ENCODE measurements at regions not wholly inside any gene's neighbourhood (a gene's known extent, or its start where the extent isn't known, plus 50 kb on each side); places are given as distances from the start of the nearest gene placed in this dataset.

DNA sequence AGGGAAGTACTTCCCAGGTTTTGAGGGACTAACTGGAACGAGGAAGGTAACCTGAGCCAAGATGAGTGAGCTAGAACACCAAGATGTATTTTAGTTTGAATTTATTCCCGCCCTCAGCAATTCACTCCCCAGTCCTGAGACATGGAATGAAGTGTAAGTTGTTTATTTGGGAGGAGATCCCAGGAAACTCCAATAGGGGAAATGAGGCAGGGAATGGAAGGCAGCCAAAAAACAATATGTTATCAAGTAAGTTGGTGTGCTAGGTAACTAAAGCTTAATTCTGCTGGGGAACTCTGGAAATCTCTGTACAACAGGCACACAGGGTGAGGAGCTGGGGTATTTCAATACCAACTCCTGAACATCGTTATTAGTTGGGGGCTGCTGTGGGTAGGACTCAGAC, 189.7 kb upstream of the HDAC9 start:
- H3K9me3 ChIP-seq, result no peaks in the 10 kb centered on the region
- TF ChIP-seq, protein P1, sequence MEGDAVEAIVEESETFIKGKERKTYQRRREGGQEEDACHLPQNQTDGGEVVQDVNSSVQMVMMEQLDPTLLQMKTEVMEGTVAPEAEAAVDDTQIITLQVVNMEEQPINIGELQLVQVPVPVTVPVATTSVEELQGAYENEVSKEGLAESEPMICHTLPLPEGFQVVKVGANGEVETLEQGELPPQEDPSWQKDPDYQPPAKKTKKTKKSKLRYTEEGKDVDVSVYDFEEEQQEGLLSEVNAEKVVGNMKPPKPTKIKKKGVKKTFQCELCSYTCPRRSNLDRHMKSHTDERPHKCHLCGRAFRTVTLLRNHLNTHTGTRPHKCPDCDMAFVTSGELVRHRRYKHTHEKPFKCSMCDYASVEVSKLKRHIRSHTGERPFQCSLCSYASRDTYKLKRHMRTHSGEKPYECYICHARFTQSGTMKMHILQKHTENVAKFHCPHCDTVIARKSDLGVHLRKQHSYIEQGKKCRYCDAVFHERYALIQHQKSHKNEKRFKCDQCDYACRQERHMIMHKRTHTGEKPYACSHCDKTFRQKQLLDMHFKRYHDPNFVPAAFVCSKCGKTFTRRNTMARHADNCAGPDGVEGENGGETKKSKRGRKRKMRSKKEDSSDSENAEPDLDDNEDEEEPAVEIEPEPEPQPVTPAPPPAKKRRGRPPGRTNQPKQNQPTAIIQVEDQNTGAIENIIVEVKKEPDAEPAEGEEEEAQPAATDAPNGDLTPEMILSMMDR (IDR thresholded peaks at IDR 0.05), result no peak
- TF ChIP-seq POLR2A (IDR thresholded peaks at IDR 0.05), result no peak
- H3K4me1 ChIP-seq, result no peaks in the 10 kb centered on the region
- no peak overlapping the region for H3K4me3 ChIP-seq
- no peaks in the 10 kb centered on the region for H3K27me3 ChIP-seq
- H3K27ac ChIP-seq, result no peak overlapping the region
- no peaks in the 10 kb centered on the region for H3K36me3 ChIP-seq
- DNase-seq, result no peak

DNA sequence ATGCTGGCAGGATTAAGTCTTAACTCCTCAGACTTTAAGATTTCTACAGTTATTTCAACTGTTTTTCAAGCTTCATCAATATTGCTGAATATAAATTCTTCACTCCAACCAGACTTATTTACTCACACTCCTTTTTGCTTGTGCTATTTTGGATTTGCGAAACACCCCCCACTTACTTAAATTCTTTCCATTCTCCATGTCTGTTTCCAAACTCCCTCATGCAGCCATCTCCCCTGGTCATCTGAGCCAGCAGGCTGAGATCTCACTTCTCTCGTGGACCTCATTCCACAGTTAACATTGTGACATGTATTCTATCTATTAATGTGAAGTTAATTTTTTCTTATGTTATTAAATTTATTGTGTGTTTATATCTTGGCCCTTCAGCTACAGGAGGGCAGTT, 188.9 kb upstream of the HDAC9 start:
- Histone ChIP-seq H3K27ac (no peak overlapping the region), H3K4me3 (no peak overlapping the region), H3K9me3 (no peaks in the 10 kb centered on the region), H3K4me1 (no peaks in the 10 kb centered on the region), H3K36me3 (no peaks in the 10 kb centered on the region), H3K27me3 (no peaks in the 10 kb centered on the region)
- no peak for DNase-seq
- TF ChIP-seq, protein P1 (IDR thresholded peaks at IDR 0.05), result no peak
- no peak for TF ChIP-seq POLR2A (IDR thresholded peaks at IDR 0.05)

- Histone ChIP-seq H3K4me1 (no peaks in the 10 kb centered on the region), H3K9me3 (no peaks in the 10 kb centered on the region), H3K27ac (no peak overlapping the region), H3K4me3 (no peak overlapping the region), H3K36me3 (no peaks in the 10 kb centered on the region), H3K27me3 (no peaks in the 10 kb centered on the region)
- no peak for DNase-seq
- TF ChIP-seq, protein P1 (IDR thresholded peaks at IDR 0.05), result no peak
- TF ChIP-seq POLR2A (IDR thresholded peaks at IDR 0.05), result no peak
These were observed 186.6 kb upstream of the HDAC9 start for GRCh38 chr7:18308938-18309337.

GRCh38 chr7:18312482-18312881, 183.1 kb upstream of the HDAC9 start:
- no peak for TF ChIP-seq POLR2A (IDR thresholded peaks at IDR 0.05)
- TF ChIP-seq, protein P1 (IDR thresholded peaks at IDR 0.05), result no peak
- Histone ChIP-seq H3K9me3 (no peaks in the 10 kb centered on the region), H3K27me3 (no peaks in the 10 kb centered on the region), H3K36me3 (no peaks in the 10 kb centered on the region), H3K4me1 (no peaks in the 10 kb centered on the region), H3K4me3 (no peak overlapping the region), H3K27ac (no peak overlapping the region)
- no peak for DNase-seq

GRCh38 chr7:18313965-18314364, 181.6 kb upstream of the HDAC9 start:
- no peaks in the 10 kb centered on the region for H3K36me3 ChIP-seq
- H3K4me3 ChIP-seq, result no peak overlapping the region
- H3K27me3 ChIP-seq, result no peaks in the 10 kb centered on the region
- no peak for DNase-seq
- H3K27ac ChIP-seq, result no peak overlapping the region
- no peaks in the 10 kb centered on the region for H3K9me3 ChIP-seq
- TF ChIP-seq, protein P1 (IDR thresholded peaks at IDR 0.05), result no peak
- TF ChIP-seq POLR2A (IDR thresholded peaks at IDR 0.05), result no peak
- H3K4me1 ChIP-seq, result no peaks in the 10 kb centered on the region

DNA sequence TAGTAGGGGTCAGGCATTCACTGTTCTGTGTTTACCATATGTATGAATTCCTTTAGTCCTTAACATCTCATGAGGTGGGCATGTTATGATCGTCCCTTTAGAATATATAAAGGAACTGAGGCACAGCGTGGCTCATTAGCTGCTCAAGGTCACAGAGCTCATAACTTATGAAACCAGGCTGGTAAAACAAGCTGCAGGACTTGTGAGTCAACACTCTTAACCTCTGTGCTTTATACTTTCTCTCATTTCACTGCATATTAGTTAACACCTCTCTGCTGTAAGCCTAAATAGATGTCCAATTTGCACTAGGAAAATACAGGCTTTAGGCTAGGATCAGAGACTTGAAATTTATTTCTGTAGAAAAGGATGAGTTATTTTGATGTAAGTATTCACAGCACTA, 180.3 kb upstream of the HDAC9 start:
- H3K4me3 ChIP-seq, result no peak overlapping the region
- H3K9me3 ChIP-seq, result no peaks in the 10 kb centered on the region
- no peaks in the 10 kb centered on the region for H3K4me1 ChIP-seq
- no peak for DNase-seq
- H3K36me3 ChIP-seq, result no peaks in the 10 kb centered on the region
- H3K27ac ChIP-seq, result no peak overlapping the region
- TF ChIP-seq, protein P1 (IDR thresholded peaks at IDR 0.05), result no peak
- no peak for TF ChIP-seq POLR2A (IDR thresholded peaks at IDR 0.05)
- H3K27me3 ChIP-seq, result no peaks in the 10 kb centered on the region

Data from Peyer's patch (tissue), 4 donors.